ENCODE measurements at regions not wholly inside any gene's neighbourhood (a gene's known extent, or its start where the extent isn't known, plus 50 kb on each side); places are given as distances from the start of the nearest gene placed in this dataset.

DNA sequence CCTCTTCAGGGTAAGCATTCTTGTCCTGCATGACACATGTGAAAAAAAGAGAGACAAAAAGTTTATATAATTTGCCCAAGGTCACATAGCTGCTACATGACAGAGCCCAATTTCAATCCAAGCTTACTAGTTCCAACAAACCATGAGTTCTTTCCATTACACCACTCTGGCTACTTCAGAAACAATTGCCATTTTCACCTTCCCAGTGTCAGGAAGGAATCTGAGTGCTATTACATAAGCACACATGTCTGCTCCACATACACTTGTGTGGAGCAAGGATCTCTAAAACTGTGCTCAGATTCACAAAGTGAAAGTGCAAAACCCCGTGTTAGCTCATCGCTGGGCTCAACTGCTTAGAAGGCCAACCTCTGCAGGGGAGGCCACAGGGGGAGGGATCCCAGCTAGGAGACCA, 356.2 kb upstream of the NFE2L3 start:
- Histone ChIP-seq H3K9ac (ENCODE audit: low read length) (no peak overlapping the region), H3K36me3 (replicated peaks in 1 of 2; ENCODE audit: control extremely low read depth in 1 of 2, control insufficient read depth in 1 of 2, extremely low read depth in 1 of 2, insufficient read depth in 2 of 2, low read length in 1 of 2) (no peaks in the 10 kb centered on the region), H3K4me3 (ENCODE audit: control extremely low read depth in 1 of 5, extremely low read depth in 1 of 5, insufficient read depth in 1 of 5, low read depth in 2 of 5, low read length in 4 of 5) (no peak overlapping the region), H3K27me3 (replicated peaks in 1 of 4; ENCODE audit: control extremely low read depth in 1 of 4, control insufficient read depth in 3 of 4, insufficient read depth in 4 of 4, low read length in 3 of 4) (peaks cover 0 to 7% (median 5%) of the 10 kb centered on the region in 4 experiments), H4K20me1 (ENCODE audit: control insufficient read depth, insufficient read depth, low read length, poor library complexity, severe bottlenecking) (no peaks in the 10 kb centered on the region), H3K27ac (ENCODE audit: low read length in 2 of 2) (no peak overlapping the region), H3K4me2 (replicated peaks; ENCODE audit: low read depth, low read length, poor library complexity, severe bottlenecking) (no peak overlapping the region), H3K4me1 (ENCODE audit: control insufficient read depth in 2 of 2, insufficient read depth in 2 of 2, low read length in 2 of 2) (no peaks in the 10 kb centered on the region), H3K9me3 (ENCODE audit: control extremely low read depth in 1 of 3, control insufficient read depth in 2 of 3, insufficient read depth in 1 of 3, low read length in 2 of 3) (no peaks in the 10 kb centered on the region), H3K79me2 (ENCODE audit: control insufficient read depth, insufficient read depth, low read length) (no peaks in the 10 kb centered on the region), H2AFZ (ENCODE audit: insufficient read depth, low read depth, low read length, poor library complexity, severe bottlenecking) (no peak overlapping the region)
- no peaks in the 10 kb centered on the region for H3K4me1 Mint-ChIP-seq
- 93% methylated on average over 2 of the region's 2 CpGs for WGBS (ENCODE audit: insufficient coverage)
- no peaks in the 10 kb centered on the region for H3K9me3 Mint-ChIP-seq (ENCODE audit: insufficient read depth)
- no peak overlapping the region for H3K27ac Mint-ChIP-seq
- ATAC-seq (ENCODE audit: low read depth) (no peak), DNase-seq (no peak)
- peaks cover 39% of the 10 kb centered on the region for H3K27me3 Mint-ChIP-seq
- CTCF ChIA-PET: no interaction called here
- POLR2A ChIA-PET: no interaction called here
- no peak overlapping the region for H3K4me3 Mint-ChIP-seq
- TF ChIP-seq EZH2 (IDR thresholded peaks at IDR 0.05; ENCODE audit: borderline replicate concordance, insufficient read depth, low read depth, low read length, poor library complexity, severe bottlenecking): no peak
- TF ChIP-seq, protein P1, sequence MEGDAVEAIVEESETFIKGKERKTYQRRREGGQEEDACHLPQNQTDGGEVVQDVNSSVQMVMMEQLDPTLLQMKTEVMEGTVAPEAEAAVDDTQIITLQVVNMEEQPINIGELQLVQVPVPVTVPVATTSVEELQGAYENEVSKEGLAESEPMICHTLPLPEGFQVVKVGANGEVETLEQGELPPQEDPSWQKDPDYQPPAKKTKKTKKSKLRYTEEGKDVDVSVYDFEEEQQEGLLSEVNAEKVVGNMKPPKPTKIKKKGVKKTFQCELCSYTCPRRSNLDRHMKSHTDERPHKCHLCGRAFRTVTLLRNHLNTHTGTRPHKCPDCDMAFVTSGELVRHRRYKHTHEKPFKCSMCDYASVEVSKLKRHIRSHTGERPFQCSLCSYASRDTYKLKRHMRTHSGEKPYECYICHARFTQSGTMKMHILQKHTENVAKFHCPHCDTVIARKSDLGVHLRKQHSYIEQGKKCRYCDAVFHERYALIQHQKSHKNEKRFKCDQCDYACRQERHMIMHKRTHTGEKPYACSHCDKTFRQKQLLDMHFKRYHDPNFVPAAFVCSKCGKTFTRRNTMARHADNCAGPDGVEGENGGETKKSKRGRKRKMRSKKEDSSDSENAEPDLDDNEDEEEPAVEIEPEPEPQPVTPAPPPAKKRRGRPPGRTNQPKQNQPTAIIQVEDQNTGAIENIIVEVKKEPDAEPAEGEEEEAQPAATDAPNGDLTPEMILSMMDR (IDR thresholded peaks at IDR 0.05): no peak
- intact Hi-C loops (cut with micrococcal nuclease): no loop called here

DNA sequence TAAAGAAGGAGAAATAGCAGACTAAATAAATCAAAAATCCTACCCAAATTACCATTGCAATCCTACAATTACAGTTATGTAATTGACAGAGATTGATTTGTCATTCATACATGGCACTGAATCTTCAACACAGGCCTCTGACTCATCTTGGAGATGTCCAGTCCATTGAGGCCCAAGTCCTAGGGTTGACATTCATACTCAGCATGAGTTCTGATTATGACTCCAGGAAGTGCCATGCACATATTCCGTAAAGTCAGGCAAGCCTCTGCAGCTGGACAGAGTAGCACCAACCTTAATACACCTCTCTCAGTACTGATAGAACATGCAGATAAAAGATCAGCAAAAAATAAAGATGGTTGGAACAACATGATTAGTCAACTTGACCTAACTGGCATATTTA, 353.7 kb upstream of the NFE2L3 start:
- Histone ChIP-seq H3K36me3 (replicated peaks in 1 of 2; ENCODE audit: control extremely low read depth in 1 of 2, control insufficient read depth in 1 of 2, extremely low read depth in 1 of 2, insufficient read depth in 2 of 2, low read length in 1 of 2) (no peaks in the 10 kb centered on the region), H3K4me3 (ENCODE audit: control extremely low read depth in 1 of 5, extremely low read depth in 1 of 5, insufficient read depth in 1 of 5, low read depth in 2 of 5, low read length in 4 of 5) (no peak overlapping the region), H3K9me3 (ENCODE audit: control extremely low read depth in 1 of 3, control insufficient read depth in 2 of 3, insufficient read depth in 1 of 3, low read length in 2 of 3) (no peaks in the 10 kb centered on the region), H3K27ac (ENCODE audit: low read length in 2 of 2) (no peak overlapping the region), H3K79me2 (ENCODE audit: control insufficient read depth, insufficient read depth, low read length) (no peaks in the 10 kb centered on the region), H2AFZ (ENCODE audit: insufficient read depth, low read depth, low read length, poor library complexity, severe bottlenecking) (no peak overlapping the region), H3K4me1 (ENCODE audit: control insufficient read depth in 2 of 2, insufficient read depth in 2 of 2, low read length in 2 of 2) (no peaks in the 10 kb centered on the region), H3K9ac (ENCODE audit: low read length) (no peak overlapping the region), H3K27me3 (replicated peaks in 1 of 4; ENCODE audit: control extremely low read depth in 1 of 4, control insufficient read depth in 3 of 4, insufficient read depth in 4 of 4, low read length in 3 of 4) (peaks cover 0 to 7% (median 5%) of the 10 kb centered on the region in 4 experiments), H4K20me1 (ENCODE audit: control insufficient read depth, insufficient read depth, low read length, poor library complexity, severe bottlenecking) (no peaks in the 10 kb centered on the region), H3K4me2 (replicated peaks; ENCODE audit: low read depth, low read length, poor library complexity, severe bottlenecking) (no peak overlapping the region)
- no peak for ATAC-seq (ENCODE audit: low read depth)
- WGBS (ENCODE audit: insufficient coverage): no CpG with 5 or more reads among the region's 1 CpG
- no peak overlapping the region for H3K27ac Mint-ChIP-seq
- peaks cover 52% of the 10 kb centered on the region for H3K27me3 Mint-ChIP-seq
- intact Hi-C loops (cut with micrococcal nuclease): no loop called here
- no peak for TF ChIP-seq EZH2 (IDR thresholded peaks at IDR 0.05; ENCODE audit: borderline replicate concordance, insufficient read depth, low read depth, low read length, poor library complexity, severe bottlenecking)
- TF ChIP-seq, protein P1 (IDR thresholded peaks at IDR 0.05): no peak
- H3K4me3 Mint-ChIP-seq: no peak overlapping the region
- POLR2A ChIA-PET: no interaction called here
- no peaks in the 10 kb centered on the region for H3K9me3 Mint-ChIP-seq (ENCODE audit: insufficient read depth)
- no peak for DNase-seq
- CTCF ChIA-PET: no interaction called here
- H3K4me1 Mint-ChIP-seq: no peaks in the 10 kb centered on the region
